ENCODE measurements at regions not wholly inside any gene's neighbourhood (a gene's known extent, or its start where the extent isn't known, plus 50 kb on each side); places are given as distances from the start of the nearest gene placed in this dataset.

GRCh38 chr2:120538691-120539423 lies 192.9 kb downstream of the INHBB start:
- no peaks in the 10 kb centered on the region for H3K36me3 Mint-ChIP-seq (ENCODE audit: low read depth)

GRCh38 chr2:120539424-120539936 lies 193.5 kb downstream of the INHBB start:
- Mint-ChIP-seq H3K9me3 (ENCODE audit: low read depth) (no peaks in the 10 kb centered on the region), H3K4me1 (ENCODE audit: low read depth) (peaks cover 39% of the 10 kb centered on the region), H3K27me3 (ENCODE audit: low read depth) (no peaks in the 10 kb centered on the region), H3K4me3 (ENCODE audit: unreplicated experiment) (no peak overlapping the region), H3K27ac (ENCODE audit: unreplicated experiment) (no peak overlapping the region), H3K36me3 (ENCODE audit: low read depth) (no peaks in the 10 kb centered on the region)
- no peak for TF ChIP-seq CTCF (IDR thresholded peaks at IDR 0.05)
- DNase-seq (ENCODE audit: low spot score): no peak

More at GRCh38 chr2:120538691-120539423, 192.9 kb downstream of the INHBB start:
- H3K27ac Mint-ChIP-seq (ENCODE audit: unreplicated experiment): no peak overlapping the region
- H3K9me3 Mint-ChIP-seq (ENCODE audit: low read depth): no peaks in the 10 kb centered on the region
- H3K27me3 Mint-ChIP-seq (ENCODE audit: low read depth): no peaks in the 10 kb centered on the region
- H3K4me3 Mint-ChIP-seq (ENCODE audit: unreplicated experiment): no peak overlapping the region
- TF ChIP-seq CTCF (IDR thresholded peaks at IDR 0.05): no peak
- no peak for DNase-seq (ENCODE audit: low spot score)
- H3K4me1 Mint-ChIP-seq (ENCODE audit: low read depth): peaks cover 37% of the 10 kb centered on the region

GRCh38 chr2:120539937-120540718 lies 194.2 kb downstream of the INHBB start:
- H3K27me3 Mint-ChIP-seq (ENCODE audit: low read depth): no peaks in the 10 kb centered on the region
- H3K9me3 Mint-ChIP-seq (ENCODE audit: low read depth): no peaks in the 10 kb centered on the region
- H3K4me3 Mint-ChIP-seq (ENCODE audit: unreplicated experiment): no peak overlapping the region

GRCh38 chr2:120540719-120541552 lies 194.7 kb upstream of the GLI2 start:
- H3K27me3 Mint-ChIP-seq (ENCODE audit: low read depth): no peaks in the 10 kb centered on the region
- H3K4me3 Mint-ChIP-seq (ENCODE audit: unreplicated experiment): no peak overlapping the region
- no peak for TF ChIP-seq CTCF (IDR thresholded peaks at IDR 0.05)
- H3K27ac Mint-ChIP-seq (ENCODE audit: unreplicated experiment): peak overlapping the region; percentile 86
- H3K9me3 Mint-ChIP-seq (ENCODE audit: low read depth): no peaks in the 10 kb centered on the region
- peaks cover 46% of the 10 kb centered on the region for H3K4me1 Mint-ChIP-seq (ENCODE audit: low read depth)
- H3K36me3 Mint-ChIP-seq (ENCODE audit: low read depth): no peaks in the 10 kb centered on the region
- peak; percentile 72 for DNase-seq (ENCODE audit: low spot score)

More at GRCh38 chr2:120539937-120540718, 194.2 kb downstream of the INHBB start:
- no peak for DNase-seq (ENCODE audit: low spot score)
- Mint-ChIP-seq H3K36me3 (ENCODE audit: low read depth) (no peaks in the 10 kb centered on the region), H3K4me1 (ENCODE audit: low read depth) (peaks cover 39% of the 10 kb centered on the region), H3K27ac (ENCODE audit: unreplicated experiment) (peak overlapping the region; percentile 86)
- no peak for TF ChIP-seq CTCF (IDR thresholded peaks at IDR 0.05)

GRCh38 chr2:120541553-120541932 lies 194.1 kb upstream of the GLI2 start:
- no peak for TF ChIP-seq CTCF (IDR thresholded peaks at IDR 0.05)
- H3K27me3 Mint-ChIP-seq (ENCODE audit: low read depth): no peaks in the 10 kb centered on the region
- no peak overlapping the region for H3K27ac Mint-ChIP-seq (ENCODE audit: unreplicated experiment)

More at GRCh38 chr2:120541553-120541932, 194.1 kb upstream of the GLI2 start:
- peaks cover 52% of the 10 kb centered on the region for H3K4me1 Mint-ChIP-seq (ENCODE audit: low read depth)
- H3K9me3 Mint-ChIP-seq (ENCODE audit: low read depth): no peaks in the 10 kb centered on the region
- peak; percentile 86 for DNase-seq (ENCODE audit: low spot score)
- H3K4me3 Mint-ChIP-seq (ENCODE audit: unreplicated experiment): no peak overlapping the region
- H3K36me3 Mint-ChIP-seq (ENCODE audit: low read depth): no peaks in the 10 kb centered on the region
